HG02938 (cell line): ENCODE measurements at regions not wholly inside any gene's neighbourhood (a gene's known extent, or its start where the extent isn't known, plus 50 kb on each side); places are given as distances from the start of the nearest gene placed in this dataset.

Experiments
- ATAC-seq: cut with Tn5 transposase; IDR thresholded peaks from one replicate; pipeline ENCODE4 v1.9.1; 2021; ENCODE audit warnings: mild to moderate bottlenecking, moderate library complexity; ENCODE audit not compliant: unreplicated experiment

- ATAC-seq = no peak
These were observed 373.7 kb downstream of the TLE4 start for GRCh38 chr9:79945495-79945894.

GRCh38 chr9:79945016-79945415 lies 373.3 kb downstream of the TLE4 start:
- no peak for ATAC-seq

GRCh38 chr9:79940919-79941318 lies 369.2 kb downstream of the TLE4 start:
- no peak for ATAC-seq

GRCh38 chr9:79939819-79940218 lies 368.1 kb downstream of the TLE4 start:
- ATAC-seq = no peak

GRCh38 chr9:79936336-79936735 lies 364.6 kb downstream of the TLE4 start:
- no peak for ATAC-seq

GRCh38 chr9:79929285-79929684 lies 357.5 kb downstream of the TLE4 start:
- ATAC-seq = no peak

- ATAC-seq = no peak
These were observed 357.0 kb downstream of the TLE4 start for GRCh38 chr9:79928661-79929223.

- ATAC-seq = no peak
These were observed 353.6 kb downstream of the TLE4 start for GRCh38 chr9:79925326-79925725.

- ATAC-seq = no peak
These were observed 353.1 kb downstream of the TLE4 start for GRCh38 chr9:79924836-79925235.

- no peak for ATAC-seq
These were observed 345.7 kb downstream of the TLE4 start for GRCh38 chr9:79917421-79917820.

- ATAC-seq = no peak
These were observed 342.1 kb downstream of the TLE4 start for GRCh38 chr9:79913867-79914266.

GRCh38 chr9:79912318-79913070 lies 340.7 kb downstream of the TLE4 start:
- no peak for ATAC-seq

GRCh38 chr9:79911724-79912123 lies 340.0 kb downstream of the TLE4 start:
- no peak for ATAC-seq

GRCh38 chr9:79902825-79903600 lies 331.2 kb downstream of the TLE4 start:
- ATAC-seq = no peak

- ATAC-seq = no peak
These were observed 329.0 kb downstream of the TLE4 start for GRCh38 chr9:79900754-79901153.

GRCh38 chr9:79896390-79896980 lies 324.7 kb downstream of the TLE4 start:
- ATAC-seq = no peak

GRCh38 chr9:79895232-79895631 lies 323.5 kb downstream of the TLE4 start:
- no peak for ATAC-seq

GRCh38 chr9:79889369-79889768 lies 317.6 kb downstream of the TLE4 start:
- no peak for ATAC-seq

GRCh38 chr9:79885093-79885857 lies 313.5 kb downstream of the TLE4 start:
- ATAC-seq = no peak

GRCh38 chr9:79884546-79884945 lies 312.8 kb downstream of the TLE4 start:
- ATAC-seq = no peak
